C4-2B (cell line): ENCODE measurements at regions not wholly inside any gene's neighbourhood (a gene's known extent, or its start where the extent isn't known, plus 50 kb on each side); places are given as distances from the start of the nearest gene placed in this dataset.

Experiments used
- ZFX ChIP-seq: fragments of 450-650 bp; IDR thresholded peaks from 2 replicates; pipeline ENCODE4 v1.6.1; 2017
- TF ChIP-seq, protein P1 (sequence below): fragments of 450-650 bp; conservative IDR thresholded peaks from 2 replicates; pipeline ENCODE4 v1.5.1; 2017; ENCODE audit warnings: mild to moderate bottlenecking

- TF ChIP-seq, protein P1, sequence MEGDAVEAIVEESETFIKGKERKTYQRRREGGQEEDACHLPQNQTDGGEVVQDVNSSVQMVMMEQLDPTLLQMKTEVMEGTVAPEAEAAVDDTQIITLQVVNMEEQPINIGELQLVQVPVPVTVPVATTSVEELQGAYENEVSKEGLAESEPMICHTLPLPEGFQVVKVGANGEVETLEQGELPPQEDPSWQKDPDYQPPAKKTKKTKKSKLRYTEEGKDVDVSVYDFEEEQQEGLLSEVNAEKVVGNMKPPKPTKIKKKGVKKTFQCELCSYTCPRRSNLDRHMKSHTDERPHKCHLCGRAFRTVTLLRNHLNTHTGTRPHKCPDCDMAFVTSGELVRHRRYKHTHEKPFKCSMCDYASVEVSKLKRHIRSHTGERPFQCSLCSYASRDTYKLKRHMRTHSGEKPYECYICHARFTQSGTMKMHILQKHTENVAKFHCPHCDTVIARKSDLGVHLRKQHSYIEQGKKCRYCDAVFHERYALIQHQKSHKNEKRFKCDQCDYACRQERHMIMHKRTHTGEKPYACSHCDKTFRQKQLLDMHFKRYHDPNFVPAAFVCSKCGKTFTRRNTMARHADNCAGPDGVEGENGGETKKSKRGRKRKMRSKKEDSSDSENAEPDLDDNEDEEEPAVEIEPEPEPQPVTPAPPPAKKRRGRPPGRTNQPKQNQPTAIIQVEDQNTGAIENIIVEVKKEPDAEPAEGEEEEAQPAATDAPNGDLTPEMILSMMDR, result no peak
- TF ChIP-seq ZFX, result no peak
Measured at GRCh38 chr1:55323760-55324159, 108.6 kb upstream of the USP24 start.
